HCT116 (cell line): ENCODE measurements at regions not wholly inside any gene's neighbourhood (a gene's known extent, or its start where the extent isn't known, plus 50 kb on each side); places are given as distances from the start of the nearest gene placed in this dataset.

Experiments
- ATAC-seq: fragments of 200-7000 bp; cut with Tn5 transposase; 2 replicates; pipeline ENCODE4 v1.9.1; 2020; ENCODE audit warnings: mild to moderate bottlenecking, moderate library complexity
- BruUV-seq: library from RNA; stranded (reverse); fragments of 400-500 nt; replicated peaks from 2 replicates; lab custom pipeline; 2021; lab: Mats Ljungman, UMichigan
- CTCF ChIA-PET: fragments of 300-600 bp; sonication (Branson Sonifier 250); formaldehyde crosslinking; loops from one replicate; lab custom pipeline; 2021; ENCODE audit warnings: antibody characterized with exemption; lab: Charles Lee
- POLR2A ChIA-PET: fragments of 300-600, 350-600 bp; sonication (Branson Sonifier 250); formaldehyde crosslinking; loops from one replicate; lab custom pipeline; 2021; ENCODE audit warnings: antibody characterized with exemption; lab: Charles Lee
- RAD21 ChIA-PET, 2 experiments: fragments of 300-600 bp; sonication (Branson Sonifier 250); formaldehyde crosslinking; loops; one replicate each; lab custom pipeline; 2023; ENCODE audit warnings: low total read pairs in 2 of 2; ENCODE audit not compliant: uncharacterized antibody in 2 of 2, unreplicated experiment in 2 of 2, low non-redundant PET in 1 of 2; lab: Charles Lee
- DNase-seq: peaks from one replicate; pipeline ENCODE4 v3.0.0-alpha.2; 2010; ENCODE audit warnings: low read depth, low spot score
- H2AFZ ChIP-seq: fragments of 200-600 bp; shearing (Covaris generic), sonication (generic); 2 replicates; pipeline ENCODE4 v1.6.1; 2017; ENCODE audit warnings: low read depth, mixed run types, mixed read lengths, antibody characterized with exemption, low read length; ENCODE audit not compliant: poor library complexity, severe bottlenecking
- H3K27ac ChIP-seq: 2 replicates; pipeline ENCODE4 v1.5.1; 2012; ENCODE audit warnings: low read depth, low read length
- H3K27me3 ChIP-seq: fragments of 200-600 bp; sonication (generic); 2 replicates; pipeline ENCODE4 v1.6.1; 2016; ENCODE audit warnings: mixed run types, low read length, mixed read lengths; ENCODE audit not compliant: insufficient read depth
- H3K36me3 ChIP-seq, 2 experiments: fragments of 200-500 bp in 1 of 2; fragments of 200-600 bp in 1 of 2; sonication (Bioruptor generic) in 1 of 2; sonication (generic) in 1 of 2; 2 replicates each; pipeline versions ENCODE4 v1.5.1 to v1.6.1; 2014 to 2016; ENCODE audit warnings: low read length in 2 of 2, inconsistent platforms in 1 of 2, mixed read lengths in 1 of 2, mixed run types in 1 of 2; ENCODE audit not compliant: insufficient read depth in 2 of 2, control insufficient read depth in 1 of 2
- H3K4me1 ChIP-seq, 2 experiments: fragments of 200-600 bp in 1 of 2; sonication (generic) in 1 of 2; 2 replicates each; pipeline versions ENCODE4 v1.5.1 to v1.6.1; 2012 to 2017; ENCODE audit warnings: low read length in 2 of 2, inconsistent platforms in 1 of 2, mild to moderate bottlenecking in 1 of 2, mixed read lengths in 1 of 2, mixed run types in 1 of 2, moderate library complexity in 1 of 2; ENCODE audit not compliant: insufficient read depth in 2 of 2, control insufficient read depth in 1 of 2
- H3K4me2 ChIP-seq: fragments of 200-600 bp; sonication (generic); 2 replicates; pipeline ENCODE4 v1.6.1; 2017; ENCODE audit warnings: mixed run types, low read length, mixed read lengths
- H3K4me3 ChIP-seq, 2 experiments: fragments of 200-600 bp in 1 of 2; sonication (generic) in 1 of 2; replicated peaks in 1 of 2; 2 replicates each; pipeline ENCODE4 v1.5.1; 2011 to 2016; ENCODE audit warnings: low read length in 2 of 2, control low read depth in 1 of 2, low read depth in 1 of 2, mild to moderate bottlenecking in 1 of 2, mixed read lengths in 1 of 2, mixed run types in 1 of 2
- H3K79me2 ChIP-seq: fragments of 200-600 bp; sonication (generic); 2 replicates; pipeline ENCODE4 v1.6.1; 2017; ENCODE audit warnings: mild to moderate bottlenecking, mixed run types, low read length, moderate library complexity, mixed read lengths; ENCODE audit not compliant: insufficient read depth
- H3K9ac ChIP-seq: fragments of 200-600 bp; sonication (generic); 2 replicates; pipeline ENCODE4 v1.6.1; 2016; ENCODE audit warnings: low read length, mixed read lengths
- H3K9me2 ChIP-seq: fragments of 200-600 bp; sonication (generic), shearing (Covaris generic); 2 replicates; pipeline ENCODE4 v1.6.1; 2017; ENCODE audit warnings: mixed run types, mild to moderate bottlenecking, moderate library complexity; ENCODE audit not compliant: insufficient read depth
- H3K9me3 ChIP-seq, 2 experiments: fragments of 200-500 bp in 1 of 2; fragments of 200-600 bp in 1 of 2; sonication (Bioruptor generic) in 1 of 2; sonication (generic) in 1 of 2; 2 replicates each; pipeline ENCODE4 v1.6.1; 2014 to 2017; ENCODE audit warnings: low read length in 2 of 2, mixed read lengths in 2 of 2, inconsistent platforms in 1 of 2, low read depth in 1 of 2, mild to moderate bottlenecking in 1 of 2, mixed run types in 1 of 2, moderate library complexity in 1 of 2; ENCODE audit not compliant: control insufficient read depth in 1 of 2, insufficient read depth in 1 of 2
- H4K20me1 ChIP-seq: fragments of 200-600 bp; sonication (generic), shearing (Covaris generic); 2 replicates; pipeline ENCODE4 v1.6.1; 2017; ENCODE audit warnings: mixed run types, mild to moderate bottlenecking, moderate library complexity; ENCODE audit not compliant: insufficient read depth
- CTCF ChIP-seq, 3 experiments: fragments of 200-600 bp in 1 of 3; sonication (generic) in 1 of 3; IDR thresholded peaks in 2 of 3; conservative IDR thresholded peaks in 1 of 3; 2 replicates each; pipeline ENCODE4 v1.5.1; 2012 to 2017; ENCODE audit warnings: low read depth in 2 of 3, low read length in 2 of 3, antibody characterized with exemption in 1 of 3, borderline replicate concordance in 1 of 3, control low read depth in 1 of 3, mild to moderate bottlenecking in 1 of 3, mixed read lengths in 1 of 3, mixed run types in 1 of 3, moderate library complexity in 1 of 3; ENCODE audit not compliant: insufficient read depth in 1 of 3
- ELF1 ChIP-seq: IDR thresholded peaks from 2 replicates; pipeline ENCODE4 v1.6.1; 2012; ENCODE audit warnings: low read depth, borderline replicate concordance
- EZH2 ChIP-seq: fragments of 200-600 bp; sonication (generic); IDR thresholded peaks from 2 replicates; pipeline ENCODE4 v1.6.1; 2017; ENCODE audit warnings: antibody characterized with exemption, mixed run types
- POLR2A ChIP-seq: IDR thresholded peaks from 2 replicates; pipeline ENCODE4 v1.7.0; 2011; ENCODE audit warnings: borderline replicate concordance; ENCODE audit not compliant: insufficient read depth, insufficient read length; ENCODE audit errors: extremely low read depth
- POLR2AphosphoS5 ChIP-seq: IDR thresholded peaks from 2 replicates; pipeline ENCODE4 v1.6.1; 2011; ENCODE audit warnings: mild to moderate bottlenecking, low read depth, low read length, moderate library complexity
- RAD21 ChIP-seq: IDR thresholded peaks from 2 replicates; pipeline ENCODE4 v1.6.1; 2012; ENCODE audit warnings: low read depth, mild to moderate bottlenecking
- REST ChIP-seq: IDR thresholded peaks from 2 replicates; pipeline ENCODE4 v1.6.1; 2012; ENCODE audit warnings: low read depth
- intact Hi-C: fragments of 100-400 bp; cut with micrococcal nuclease; formaldehyde crosslinking; loops from 2 replicates; pipeline ENCODE4 v1.10.0; 2022

DNA sequence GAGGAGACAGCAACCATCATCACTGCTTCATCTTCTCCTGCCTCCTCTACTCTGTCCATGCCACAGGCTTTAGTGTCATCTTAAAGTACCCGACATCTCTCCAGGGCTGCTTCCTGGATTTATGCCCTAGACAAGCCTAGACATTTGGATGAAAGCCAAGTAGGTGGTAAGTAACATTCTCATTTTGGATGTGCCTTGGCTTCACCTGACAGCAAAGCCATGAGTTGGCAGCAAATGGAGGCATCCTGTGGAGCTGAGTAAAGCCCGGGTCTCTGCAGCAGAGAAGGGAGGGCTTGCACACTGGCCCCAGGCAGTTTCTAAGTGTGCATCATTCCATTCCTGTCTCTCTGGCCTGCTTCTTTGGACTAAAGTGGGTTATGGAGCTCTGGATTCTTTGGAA lies 299.1 kb downstream of the DMAC1 start:
- Histone ChIP-seq H3K79me2 (no peaks in the 10 kb centered on the region), H3K9ac (no peak overlapping the region), H3K9me2 (no peaks in the 10 kb centered on the region), H3K27me3 (0 out of 2 replicates have a peak, but pooled peaks cover 6% of the 10 kb centered on the region), H4K20me1 (no peaks in the 10 kb centered on the region), H3K36me3 (no peaks in the 10 kb centered on the region), H3K4me1 (no peaks in the 10 kb centered on the region), H3K9me3 (no peaks in the 10 kb centered on the region), H3K4me2 (no peak overlapping the region), H2AFZ (no peak overlapping the region), H3K4me3 (no peak overlapping the region), H3K27ac (no peak overlapping the region)
- no TSS peak for BruUV-seq
- RAD21 ChIA-PET, result no interaction called here
- POLR2A ChIA-PET, result no interaction called here
- CTCF ChIA-PET, result no interaction called here
- TF ChIP-seq RAD21 (no peak), ELF1 (no peak), POLR2A (no peak), CTCF (IDR thresholded peaks at IDR 0.05 in 2 of 3, conservative IDR thresholded peaks at IDR 0.05 in 1 of 3; ENCODE audit: borderline replicate concordance in 1 of 3, insufficient read depth in 1 of 3, low read depth in 2 of 3, low read length in 2 of 3) (no peak), REST (no peak), EZH2 (no peak), POLR2AphosphoS5 (no peak)
- DNase-seq (no peak), ATAC-seq (no peak)
- intact Hi-C loops, result no loop called here
